ENCODE measurements at regions not wholly inside any gene's neighbourhood (a gene's known extent, or its start where the extent isn't known, plus 50 kb on each side); places are given as distances from the start of the nearest gene placed in this dataset.

- H3K4me3 ChIP-seq (ENCODE audit: low read depth, low read length) = no peak overlapping the region
- no peak for DNase-seq (ENCODE audit: low read depth)
- no peak for TF ChIP-seq CTCF (IDR thresholded peaks at IDR 0.05; ENCODE audit: low read depth, low read length, missing control alignments)
These were observed 767.7 kb downstream of the DTWD2 start for GRCh38 chr5:118220556-118221195.

GRCh38 chr5:118211606-118212005 is 776.7 kb downstream of the DTWD2 start:
- no peak for TF ChIP-seq CTCF (IDR thresholded peaks at IDR 0.05; ENCODE audit: low read depth, low read length, missing control alignments)
- no peak overlapping the region for H3K4me3 ChIP-seq (ENCODE audit: low read depth, low read length)
- DNase-seq (ENCODE audit: low read depth) = no peak

- no peak for DNase-seq (ENCODE audit: low read depth)
- TF ChIP-seq CTCF (IDR thresholded peaks at IDR 0.05; ENCODE audit: low read depth, low read length, missing control alignments) = no peak
- no peak overlapping the region for H3K4me3 ChIP-seq (ENCODE audit: low read depth, low read length)
These were observed 780.3 kb downstream of the DTWD2 start for GRCh38 chr5:118208031-118208453.

GRCh38 chr5:118199801-118200200 is 788.5 kb downstream of the DTWD2 start:
- no peak for TF ChIP-seq CTCF (IDR thresholded peaks at IDR 0.05; ENCODE audit: low read depth, low read length, missing control alignments)
- DNase-seq (ENCODE audit: low read depth) = no peak
- no peak overlapping the region for H3K4me3 ChIP-seq (ENCODE audit: low read depth, low read length)

GRCh38 chr5:118196229-118196628 is 792.1 kb downstream of the DTWD2 start:
- TF ChIP-seq CTCF (IDR thresholded peaks at IDR 0.05; ENCODE audit: low read depth, low read length, missing control alignments) = no peak
- DNase-seq (ENCODE audit: low read depth) = no peak
- no peak overlapping the region for H3K4me3 ChIP-seq (ENCODE audit: low read depth, low read length)

GRCh38 chr5:118195211-118195610 is 793.1 kb downstream of the DTWD2 start:
- TF ChIP-seq CTCF (IDR thresholded peaks at IDR 0.05; ENCODE audit: low read depth, low read length, missing control alignments) = no peak
- no peak for DNase-seq (ENCODE audit: low read depth)

GRCh38 chr5:118193194-118193905 is 795.0 kb downstream of the DTWD2 start:
- DNase-seq (ENCODE audit: low read depth) = no peak
- no peak for TF ChIP-seq CTCF (IDR thresholded peaks at IDR 0.05; ENCODE audit: low read depth, low read length, missing control alignments)
- no peak overlapping the region for H3K4me3 ChIP-seq (ENCODE audit: low read depth, low read length)

More at GRCh38 chr5:118195211-118195610, 793.1 kb downstream of the DTWD2 start:
- H3K4me3 ChIP-seq (ENCODE audit: low read depth, low read length) = no peak overlapping the region
